Neural cell (in vitro differentiated cells): ENCODE measurements at regions not wholly inside any gene's neighbourhood (a gene's known extent, or its start where the extent isn't known, plus 50 kb on each side); places are given as distances from the start of the nearest gene placed in this dataset.

Experiments used
- EP300 ChIP-seq: fragments of 450-650 bp; conservative IDR thresholded peaks from 2 replicates; pipeline ENCODE4 v1.6.1; 2014; ENCODE audit warnings: antibody characterized with exemption, mild to moderate bottlenecking, moderate library complexity; ENCODE audit not compliant: poor library complexity, severe bottlenecking
- EZH2 ChIP-seq: fragments of 200-600, 300-800 bp; shearing (Covaris generic), sonication (generic); IDR thresholded peaks from 2 replicates; pipeline ENCODE4 v1.6.1; 2014; ENCODE audit warnings: antibody characterized with exemption, low read length, borderline replicate concordance, mild to moderate bottlenecking; ENCODE audit not compliant: insufficient read depth, poor library complexity, severe bottlenecking
- MXI1 ChIP-seq: fragments of 450-650 bp; conservative IDR thresholded peaks from 2 replicates; pipeline ENCODE4 v1.6.1; 2014; ENCODE audit warnings: antibody characterized with exemption, mild to moderate bottlenecking; ENCODE audit not compliant: poor library complexity, severe bottlenecking
- TAF1 ChIP-seq: IDR thresholded peaks from 2 replicates; pipeline ENCODE4 v1.6.1; 2012; ENCODE audit warnings: low read depth
- TF ChIP-seq, protein P1 (sequence below): fragments of 450-650 bp; IDR thresholded peaks from 2 replicates; pipeline ENCODE4 v1.5.1; 2014; ENCODE audit warnings: antibody characterized with exemption, mild to moderate bottlenecking, moderate library complexity; ENCODE audit not compliant: poor library complexity, severe bottlenecking

DNA sequence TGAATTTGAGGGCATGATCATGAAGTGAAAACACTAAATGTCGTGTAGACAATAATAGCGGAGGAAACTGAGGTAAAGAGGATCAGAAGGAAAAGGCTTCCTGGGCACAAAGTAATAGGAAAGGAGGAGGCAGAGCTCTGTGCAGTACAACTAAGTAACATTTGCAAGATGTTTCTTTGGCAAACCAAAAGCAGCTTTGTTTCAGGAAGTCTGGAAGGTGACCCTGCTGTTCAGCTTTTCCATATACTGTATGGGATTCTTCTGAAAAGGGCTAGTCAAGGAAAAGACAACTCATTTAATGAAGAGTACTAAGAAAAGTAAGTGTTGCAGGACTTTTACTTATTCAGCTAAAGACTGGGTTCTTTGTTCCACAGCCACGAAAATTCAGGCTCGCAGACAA lies 463.1 kb downstream of the PCDH7 start:
- TF ChIP-seq, protein P1, sequence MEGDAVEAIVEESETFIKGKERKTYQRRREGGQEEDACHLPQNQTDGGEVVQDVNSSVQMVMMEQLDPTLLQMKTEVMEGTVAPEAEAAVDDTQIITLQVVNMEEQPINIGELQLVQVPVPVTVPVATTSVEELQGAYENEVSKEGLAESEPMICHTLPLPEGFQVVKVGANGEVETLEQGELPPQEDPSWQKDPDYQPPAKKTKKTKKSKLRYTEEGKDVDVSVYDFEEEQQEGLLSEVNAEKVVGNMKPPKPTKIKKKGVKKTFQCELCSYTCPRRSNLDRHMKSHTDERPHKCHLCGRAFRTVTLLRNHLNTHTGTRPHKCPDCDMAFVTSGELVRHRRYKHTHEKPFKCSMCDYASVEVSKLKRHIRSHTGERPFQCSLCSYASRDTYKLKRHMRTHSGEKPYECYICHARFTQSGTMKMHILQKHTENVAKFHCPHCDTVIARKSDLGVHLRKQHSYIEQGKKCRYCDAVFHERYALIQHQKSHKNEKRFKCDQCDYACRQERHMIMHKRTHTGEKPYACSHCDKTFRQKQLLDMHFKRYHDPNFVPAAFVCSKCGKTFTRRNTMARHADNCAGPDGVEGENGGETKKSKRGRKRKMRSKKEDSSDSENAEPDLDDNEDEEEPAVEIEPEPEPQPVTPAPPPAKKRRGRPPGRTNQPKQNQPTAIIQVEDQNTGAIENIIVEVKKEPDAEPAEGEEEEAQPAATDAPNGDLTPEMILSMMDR: no peak
- no peak for TF ChIP-seq MXI1
- TF ChIP-seq EZH2: no peak
- no peak for TF ChIP-seq EP300
- TF ChIP-seq TAF1: no peak
